ENCODE measurements at regions not wholly inside any gene's neighbourhood (a gene's known extent, or its start where the extent isn't known, plus 50 kb on each side); places are given as distances from the start of the nearest gene placed in this dataset.

DNA sequence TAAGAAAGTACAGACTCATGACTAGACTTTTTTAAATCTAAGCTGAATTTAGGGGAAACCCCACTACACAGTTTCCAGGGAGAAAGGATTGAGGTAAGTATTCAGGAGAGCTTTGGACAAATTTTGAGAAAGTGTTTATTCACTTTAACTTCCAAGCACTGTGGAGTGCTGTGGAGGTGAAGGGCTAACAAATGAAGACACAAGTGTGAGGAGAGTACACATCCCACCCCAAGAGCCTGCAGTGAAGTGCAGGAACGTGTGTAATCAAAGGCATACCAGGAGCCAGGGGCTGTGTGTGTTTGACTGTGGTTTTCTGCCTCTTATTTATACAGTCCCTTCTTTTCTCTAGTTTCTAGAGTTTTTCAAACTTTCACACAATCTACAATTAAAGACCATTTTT, 118.3 kb downstream of the CMPK2 start:
- Histone ChIP-seq H3K27me3 (ENCODE audit: control insufficient read depth, insufficient read depth, low read length) (no peaks in the 10 kb centered on the region), H3K9me3 (ENCODE audit: control insufficient read depth, insufficient read depth, low read depth, low read length) (no peaks in the 10 kb centered on the region), H3K4me1 (ENCODE audit: control insufficient read depth, insufficient read depth, low read length) (no peaks in the 10 kb centered on the region), H3K4me3 (ENCODE audit: low read depth in 2 of 2, low read length in 2 of 2) (no peak overlapping the region), H3K27ac (ENCODE audit: low read length) (no peak overlapping the region), H3K36me3 (ENCODE audit: control insufficient read depth, insufficient read depth, low read length) (no peaks in the 10 kb centered on the region)
- ChIA-PET POLR2A (no interaction called here), CTCF (no interaction called here)
- TF ChIP-seq, protein P1, sequence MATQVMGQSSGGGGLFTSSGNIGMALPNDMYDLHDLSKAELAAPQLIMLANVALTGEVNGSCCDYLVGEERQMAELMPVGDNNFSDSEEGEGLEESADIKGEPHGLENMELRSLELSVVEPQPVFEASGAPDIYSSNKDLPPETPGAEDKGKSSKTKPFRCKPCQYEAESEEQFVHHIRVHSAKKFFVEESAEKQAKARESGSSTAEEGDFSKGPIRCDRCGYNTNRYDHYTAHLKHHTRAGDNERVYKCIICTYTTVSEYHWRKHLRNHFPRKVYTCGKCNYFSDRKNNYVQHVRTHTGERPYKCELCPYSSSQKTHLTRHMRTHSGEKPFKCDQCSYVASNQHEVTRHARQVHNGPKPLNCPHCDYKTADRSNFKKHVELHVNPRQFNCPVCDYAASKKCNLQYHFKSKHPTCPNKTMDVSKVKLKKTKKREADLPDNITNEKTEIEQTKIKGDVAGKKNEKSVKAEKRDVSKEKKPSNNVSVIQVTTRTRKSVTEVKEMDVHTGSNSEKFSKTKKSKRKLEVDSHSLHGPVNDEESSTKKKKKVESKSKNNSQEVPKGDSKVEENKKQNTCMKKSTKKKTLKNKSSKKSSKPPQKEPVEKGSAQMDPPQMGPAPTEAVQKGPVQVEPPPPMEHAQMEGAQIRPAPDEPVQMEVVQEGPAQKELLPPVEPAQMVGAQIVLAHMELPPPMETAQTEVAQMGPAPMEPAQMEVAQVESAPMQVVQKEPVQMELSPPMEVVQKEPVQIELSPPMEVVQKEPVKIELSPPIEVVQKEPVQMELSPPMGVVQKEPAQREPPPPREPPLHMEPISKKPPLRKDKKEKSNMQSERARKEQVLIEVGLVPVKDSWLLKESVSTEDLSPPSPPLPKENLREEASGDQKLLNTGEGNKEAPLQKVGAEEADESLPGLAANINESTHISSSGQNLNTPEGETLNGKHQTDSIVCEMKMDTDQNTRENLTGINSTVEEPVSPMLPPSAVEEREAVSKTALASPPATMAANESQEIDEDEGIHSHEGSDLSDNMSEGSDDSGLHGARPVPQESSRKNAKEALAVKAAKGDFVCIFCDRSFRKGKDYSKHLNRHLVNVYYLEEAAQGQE (IDR thresholded peaks at IDR 0.05; ENCODE audit: insufficient read depth in 1 of 2, low read depth in 2 of 2, low read length in 1 of 2): no peak
- no peak for TF ChIP-seq TCF7L2 (IDR thresholded peaks at IDR 0.05; ENCODE audit: low read depth, low read length)
- TF ChIP-seq POLR2AphosphoS5 (IDR thresholded peaks at IDR 0.05; ENCODE audit: low read depth, low read length): no peak
- intact Hi-C loops (cut with micrococcal nuclease; ENCODE audit: unreplicated experiment): no loop called here
- ATAC-seq (no peak), DNase-seq (ENCODE audit: low read depth, low spot score) (no peak)
- no TSS peak for BruUV-seq (replicated peaks)
- in situ Hi-C loops (cut with HindIII; ENCODE audit: low pct_unique_long_range_greater_than_20kb, low sequenced_read_pairs): no loop called here

GRCh38 chr2:6748406-6749067, 117.2 kb downstream of the CMPK2 start:
- H3K4me3 ChIP-seq (ENCODE audit: low read depth in 2 of 2, low read length in 2 of 2): no peak overlapping the region
- no peak for TF ChIP-seq POLR2AphosphoS5 (IDR thresholded peaks at IDR 0.05; ENCODE audit: low read depth, low read length)
- TF ChIP-seq TCF7L2 (IDR thresholded peaks at IDR 0.05; ENCODE audit: low read depth, low read length): no peak
- TF ChIP-seq, protein P2, sequence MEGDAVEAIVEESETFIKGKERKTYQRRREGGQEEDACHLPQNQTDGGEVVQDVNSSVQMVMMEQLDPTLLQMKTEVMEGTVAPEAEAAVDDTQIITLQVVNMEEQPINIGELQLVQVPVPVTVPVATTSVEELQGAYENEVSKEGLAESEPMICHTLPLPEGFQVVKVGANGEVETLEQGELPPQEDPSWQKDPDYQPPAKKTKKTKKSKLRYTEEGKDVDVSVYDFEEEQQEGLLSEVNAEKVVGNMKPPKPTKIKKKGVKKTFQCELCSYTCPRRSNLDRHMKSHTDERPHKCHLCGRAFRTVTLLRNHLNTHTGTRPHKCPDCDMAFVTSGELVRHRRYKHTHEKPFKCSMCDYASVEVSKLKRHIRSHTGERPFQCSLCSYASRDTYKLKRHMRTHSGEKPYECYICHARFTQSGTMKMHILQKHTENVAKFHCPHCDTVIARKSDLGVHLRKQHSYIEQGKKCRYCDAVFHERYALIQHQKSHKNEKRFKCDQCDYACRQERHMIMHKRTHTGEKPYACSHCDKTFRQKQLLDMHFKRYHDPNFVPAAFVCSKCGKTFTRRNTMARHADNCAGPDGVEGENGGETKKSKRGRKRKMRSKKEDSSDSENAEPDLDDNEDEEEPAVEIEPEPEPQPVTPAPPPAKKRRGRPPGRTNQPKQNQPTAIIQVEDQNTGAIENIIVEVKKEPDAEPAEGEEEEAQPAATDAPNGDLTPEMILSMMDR (IDR thresholded peaks at IDR 0.05): no peak
- TF ChIP-seq, protein P1 (IDR thresholded peaks at IDR 0.05; ENCODE audit: insufficient read depth in 1 of 2, low read depth in 2 of 2, low read length in 1 of 2): no peak
- in situ Hi-C loops (cut with HindIII; ENCODE audit: low pct_unique_long_range_greater_than_20kb, low sequenced_read_pairs): no loop called here
- ATAC-seq (no peak), DNase-seq (ENCODE audit: low read depth, low spot score) (no peak)
- no peaks in the 10 kb centered on the region for H3K9me3 ChIP-seq (ENCODE audit: control insufficient read depth, insufficient read depth, low read depth, low read length)
- H3K27me3 ChIP-seq (ENCODE audit: control insufficient read depth, insufficient read depth, low read length): no peaks in the 10 kb centered on the region
- ChIA-PET CTCF (no interaction called here), POLR2A (no interaction called here)
- no peaks in the 10 kb centered on the region for H3K4me1 ChIP-seq (ENCODE audit: control insufficient read depth, insufficient read depth, low read length)
- BruUV-seq (replicated peaks): no TSS peak
- H3K36me3 ChIP-seq (ENCODE audit: control insufficient read depth, insufficient read depth, low read length): no peaks in the 10 kb centered on the region
- no peak overlapping the region for H3K27ac ChIP-seq (ENCODE audit: low read length)
- intact Hi-C loops (cut with micrococcal nuclease; ENCODE audit: unreplicated experiment): no loop called here
